ENCODE measurements at regions not wholly inside any gene's neighbourhood (a gene's known extent, or its start where the extent isn't known, plus 50 kb on each side); places are given as distances from the start of the nearest gene placed in this dataset.
"Not testable (repeated sequence)": the region's sequence is repeated elsewhere in the genome, so short reads cannot be mapped to it uniquely, and the experiment has no call there.

DNA sequence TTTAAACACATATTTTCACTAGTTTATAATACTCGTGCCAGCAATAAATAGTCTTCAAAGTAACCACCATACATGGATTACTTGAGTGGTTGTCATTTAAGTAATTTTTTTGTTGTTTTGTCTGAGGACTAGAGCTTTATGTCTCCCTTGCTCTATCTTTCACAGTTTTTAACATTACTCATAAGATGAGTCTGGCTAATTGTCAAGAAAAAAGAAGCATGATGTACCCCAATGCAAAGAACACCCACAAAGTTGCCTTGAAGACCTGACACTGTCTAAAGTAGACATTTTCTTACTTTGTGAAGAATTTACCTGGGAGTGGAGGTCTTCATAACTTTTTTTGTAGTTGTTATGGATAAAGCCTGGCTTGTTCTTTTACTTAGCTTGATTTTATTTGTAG lies 210.4 kb upstream of the BRINP3 start:
- Histone ChIP-seq H3K36me3 (ENCODE audit: control insufficient read depth in 4 of 4, insufficient read depth in 4 of 4, low read length in 3 of 4) (no peaks in the 10 kb centered on the region), H3K4me1 (ENCODE audit: control extremely low read depth in 1 of 4, control insufficient read depth in 4 of 4, insufficient read depth in 4 of 4, low read length in 3 of 4) (no peaks in the 10 kb centered on the region), H3K27ac (ENCODE audit: insufficient read depth in 1 of 2, low read depth in 1 of 2, low read length in 2 of 2, poor library complexity in 1 of 2, severe bottlenecking in 2 of 2) (no peak overlapping the region), H3K9me3 (ENCODE audit: control extremely low read depth in 1 of 5, control insufficient read depth in 4 of 5, insufficient read depth in 2 of 5, low read depth in 1 of 5, low read length in 4 of 5) (no peaks in the 10 kb centered on the region), H3K27me3 (replicated peaks in 2 of 5; ENCODE audit: control insufficient read depth in 4 of 5, insufficient read depth in 5 of 5, low read length in 4 of 5) (no peaks in the 10 kb centered on the region), H3K4me3 (ENCODE audit: control insufficient read depth in 1 of 7, extremely low read depth in 1 of 7, insufficient read depth in 4 of 7, low read depth in 2 of 7, low read length in 6 of 7) (no peak overlapping the region)
- ChIA-PET CTCF (no interaction called here), POLR2A (no interaction called here)
- WGBS (ENCODE audit: insufficient coverage) = no CpG with 5 or more reads among the region's 1 CpG
- no peak for DNase-seq

DNA sequence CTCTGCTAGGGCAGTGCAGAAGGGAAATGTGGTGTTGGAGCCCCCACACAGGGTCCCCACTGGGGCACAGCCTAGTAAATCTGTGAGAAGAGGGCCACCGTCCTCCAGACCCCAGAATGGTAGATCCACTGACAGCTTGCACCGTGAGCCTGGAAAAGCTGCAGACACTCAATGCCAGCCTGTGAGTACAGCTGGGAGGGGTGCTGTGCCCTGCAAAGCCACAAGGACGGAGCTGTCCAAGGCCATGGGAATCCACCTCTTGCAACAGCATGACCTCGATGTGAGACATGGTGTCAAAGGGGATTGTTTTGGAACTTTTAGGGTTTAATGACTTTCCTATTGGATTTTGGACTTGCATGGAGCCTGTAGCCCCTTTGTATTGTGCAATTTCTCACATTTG lies 220.8 kb upstream of the BRINP3 start:
- H3K9me3 ChIP-seq (ENCODE audit: control extremely low read depth in 1 of 5, control insufficient read depth in 4 of 5, insufficient read depth in 2 of 5, low read depth in 1 of 5, low read length in 4 of 5); H3K27me3 ChIP-seq (replicated peaks in 2 of 5; ENCODE audit: control insufficient read depth in 4 of 5, insufficient read depth in 5 of 5, low read length in 4 of 5); CTCF ChIA-PET; H3K27ac ChIP-seq (ENCODE audit: insufficient read depth in 1 of 2, low read depth in 1 of 2, low read length in 2 of 2, poor library complexity in 1 of 2, severe bottlenecking in 2 of 2); DNase-seq; H3K4me1 ChIP-seq (ENCODE audit: control extremely low read depth in 1 of 4, control insufficient read depth in 4 of 4, insufficient read depth in 4 of 4, low read length in 3 of 4); POLR2A ChIA-PET; H3K4me3 ChIP-seq (ENCODE audit: control insufficient read depth in 1 of 7, extremely low read depth in 1 of 7, insufficient read depth in 4 of 7, low read depth in 2 of 7, low read length in 6 of 7); H3K36me3 ChIP-seq (ENCODE audit: control insufficient read depth in 4 of 4, insufficient read depth in 4 of 4, low read length in 3 of 4): not testable (repeated sequence)
- WGBS (ENCODE audit: insufficient coverage) = 100% methylated on average over 3 of the region's 4 CpGs

- no peaks in the 10 kb centered on the region for H3K36me3 ChIP-seq (ENCODE audit: control insufficient read depth in 4 of 4, insufficient read depth in 4 of 4, low read length in 3 of 4)
- ChIA-PET CTCF (no interaction called here), POLR2A (no interaction called here)
- 94% methylated on average over 2 of the region's 3 CpGs for WGBS (ENCODE audit: insufficient coverage)
- H3K27ac ChIP-seq (ENCODE audit: insufficient read depth in 1 of 2, low read depth in 1 of 2, low read length in 2 of 2, poor library complexity in 1 of 2, severe bottlenecking in 2 of 2) = no peak overlapping the region
- H3K4me3 ChIP-seq (ENCODE audit: control insufficient read depth in 1 of 7, extremely low read depth in 1 of 7, insufficient read depth in 4 of 7, low read depth in 2 of 7, low read length in 6 of 7) = no peak overlapping the region
- H3K4me1 ChIP-seq (ENCODE audit: control extremely low read depth in 1 of 4, control insufficient read depth in 4 of 4, insufficient read depth in 4 of 4, low read length in 3 of 4) = no peaks in the 10 kb centered on the region
- no peak for DNase-seq
- no peaks in the 10 kb centered on the region for H3K27me3 ChIP-seq (replicated peaks in 2 of 5; ENCODE audit: control insufficient read depth in 4 of 5, insufficient read depth in 5 of 5, low read length in 4 of 5)
- H3K9me3 ChIP-seq (ENCODE audit: control extremely low read depth in 1 of 5, control insufficient read depth in 4 of 5, insufficient read depth in 2 of 5, low read depth in 1 of 5, low read length in 4 of 5) = no peaks in the 10 kb centered on the region
These were observed 221.5 kb upstream of the BRINP3 start for GRCh38 chr1:190699165-190699564.

- Histone ChIP-seq H3K36me3 (ENCODE audit: control insufficient read depth in 4 of 4, insufficient read depth in 4 of 4, low read length in 3 of 4) (no peaks in the 10 kb centered on the region), H3K4me1 (ENCODE audit: control extremely low read depth in 1 of 4, control insufficient read depth in 4 of 4, insufficient read depth in 4 of 4, low read length in 3 of 4) (no peaks in the 10 kb centered on the region), H3K27me3 (replicated peaks in 2 of 5; ENCODE audit: control insufficient read depth in 4 of 5, insufficient read depth in 5 of 5, low read length in 4 of 5) (no peaks in the 10 kb centered on the region), H3K9me3 (ENCODE audit: control extremely low read depth in 1 of 5, control insufficient read depth in 4 of 5, insufficient read depth in 2 of 5, low read depth in 1 of 5, low read length in 4 of 5) (no peaks in the 10 kb centered on the region), H3K27ac (ENCODE audit: insufficient read depth in 1 of 2, low read depth in 1 of 2, low read length in 2 of 2, poor library complexity in 1 of 2, severe bottlenecking in 2 of 2) (no peak overlapping the region), H3K4me3 (ENCODE audit: control insufficient read depth in 1 of 7, extremely low read depth in 1 of 7, insufficient read depth in 4 of 7, low read depth in 2 of 7, low read length in 6 of 7) (no peak overlapping the region)
- CTCF ChIA-PET = interaction anchor here (0.7 kb wide), 1 partner anchor 20 kb away, joined by 3 read pairs; no protein-coding TSS in a partner anchor
- no peak for DNase-seq
- POLR2A ChIA-PET = no interaction called here
- 100% methylated on average over 1 of the region's 4 CpGs for WGBS (ENCODE audit: insufficient coverage)
These were observed 230.9 kb upstream of the BRINP3 start for GRCh38 chr1:190708418-190709057.

GRCh38 chr1:190711069-190711468 lies 233.4 kb upstream of the BRINP3 start:
- Histone ChIP-seq H3K36me3 (ENCODE audit: control insufficient read depth in 4 of 4, insufficient read depth in 4 of 4, low read length in 3 of 4) (no peaks in the 10 kb centered on the region), H3K27ac (ENCODE audit: insufficient read depth in 1 of 2, low read depth in 1 of 2, low read length in 2 of 2, poor library complexity in 1 of 2, severe bottlenecking in 2 of 2) (no peak overlapping the region), H3K9me3 (ENCODE audit: control extremely low read depth in 1 of 5, control insufficient read depth in 4 of 5, insufficient read depth in 2 of 5, low read depth in 1 of 5, low read length in 4 of 5) (peaks cover 0 to 1% (median 0%) of the 10 kb centered on the region in 5 experiments), H3K4me3 (ENCODE audit: control insufficient read depth in 1 of 7, extremely low read depth in 1 of 7, insufficient read depth in 4 of 7, low read depth in 2 of 7, low read length in 6 of 7) (no peak overlapping the region), H3K27me3 (replicated peaks in 2 of 5; ENCODE audit: control insufficient read depth in 4 of 5, insufficient read depth in 5 of 5, low read length in 4 of 5) (no peaks in the 10 kb centered on the region), H3K4me1 (ENCODE audit: control extremely low read depth in 1 of 4, control insufficient read depth in 4 of 4, insufficient read depth in 4 of 4, low read length in 3 of 4) (no peaks in the 10 kb centered on the region)
- DNase-seq = no peak
- ChIA-PET POLR2A (no interaction called here), CTCF (no interaction called here)

DNA sequence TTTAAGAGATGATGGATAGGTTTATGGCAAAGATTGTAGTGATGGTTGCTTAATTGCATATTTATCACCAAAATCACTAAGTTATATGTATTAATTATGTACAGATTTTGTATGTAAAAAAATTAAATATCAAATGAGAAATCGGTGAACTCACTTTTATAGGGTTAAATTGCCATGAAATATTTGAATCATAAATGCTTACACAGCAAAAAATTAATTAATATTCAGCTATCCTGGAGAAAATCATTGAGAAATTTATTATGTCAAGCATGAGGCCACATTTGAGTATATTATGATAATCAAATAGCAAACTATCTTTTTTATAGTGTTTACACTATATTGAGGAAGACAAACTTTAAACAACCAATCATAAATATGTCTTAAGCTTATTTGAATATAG lies 239.4 kb upstream of the BRINP3 start:
- DNase-seq = no peak
- H3K4me1 ChIP-seq (ENCODE audit: control extremely low read depth in 1 of 4, control insufficient read depth in 4 of 4, insufficient read depth in 4 of 4, low read length in 3 of 4) = no peaks in the 10 kb centered on the region
- ChIA-PET POLR2A (no interaction called here), CTCF (no interaction called here)
- H3K27ac ChIP-seq (ENCODE audit: insufficient read depth in 1 of 2, low read depth in 1 of 2, low read length in 2 of 2, poor library complexity in 1 of 2, severe bottlenecking in 2 of 2) = no peak overlapping the region
- no peaks in the 10 kb centered on the region for H3K27me3 ChIP-seq (replicated peaks in 2 of 5; ENCODE audit: control insufficient read depth in 4 of 5, insufficient read depth in 5 of 5, low read length in 4 of 5)
- WGBS (ENCODE audit: insufficient coverage) = no CpG with 5 or more reads among the region's 1 CpG
- no peak overlapping the region for H3K4me3 ChIP-seq (ENCODE audit: control insufficient read depth in 1 of 7, extremely low read depth in 1 of 7, insufficient read depth in 4 of 7, low read depth in 2 of 7, low read length in 6 of 7)
- H3K36me3 ChIP-seq (ENCODE audit: control insufficient read depth in 4 of 4, insufficient read depth in 4 of 4, low read length in 3 of 4) = no peaks in the 10 kb centered on the region
- H3K9me3 ChIP-seq (ENCODE audit: control extremely low read depth in 1 of 5, control insufficient read depth in 4 of 5, insufficient read depth in 2 of 5, low read depth in 1 of 5, low read length in 4 of 5) = peaks cover 0 to 1% (median 0%) of the 10 kb centered on the region in 5 experiments

DNA sequence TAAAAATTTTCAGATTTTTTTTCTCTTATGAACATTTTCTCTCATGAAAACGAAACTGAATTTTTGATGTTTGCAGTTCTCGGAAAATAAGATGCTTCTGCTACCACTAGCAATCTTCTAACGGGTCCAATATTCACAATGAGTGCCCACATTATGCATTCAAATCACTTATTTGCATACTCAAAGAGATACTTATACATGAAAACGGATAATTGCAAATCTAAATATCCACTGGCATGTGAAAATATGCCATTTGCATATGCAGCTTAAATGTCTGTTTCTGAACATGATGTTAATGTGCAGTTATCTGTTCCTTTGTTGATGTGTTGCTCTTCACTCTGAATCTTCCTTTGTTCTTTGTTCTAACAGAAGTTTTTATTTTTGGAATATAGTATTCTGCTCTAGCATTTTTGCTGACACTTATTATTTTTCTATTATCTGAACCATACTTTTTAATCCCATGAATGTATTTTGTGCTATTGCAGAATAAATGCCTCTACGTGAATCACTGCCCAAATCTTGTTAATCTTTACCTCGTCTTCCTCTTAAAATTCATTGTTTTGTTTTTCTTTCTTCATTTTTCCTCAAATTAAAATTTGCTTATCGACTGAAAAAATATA lies 259.4 kb upstream of the BRINP3 start:
- Histone ChIP-seq H3K4me3 (ENCODE audit: control insufficient read depth in 1 of 7, extremely low read depth in 1 of 7, insufficient read depth in 4 of 7, low read depth in 2 of 7, low read length in 6 of 7) (no peak overlapping the region), H3K4me1 (ENCODE audit: control extremely low read depth in 1 of 4, control insufficient read depth in 4 of 4, insufficient read depth in 4 of 4, low read length in 3 of 4) (no peaks in the 10 kb centered on the region), H3K9me3 (ENCODE audit: control extremely low read depth in 1 of 5, control insufficient read depth in 4 of 5, insufficient read depth in 2 of 5, low read depth in 1 of 5, low read length in 4 of 5) (no peaks in the 10 kb centered on the region), H3K27ac (ENCODE audit: insufficient read depth in 1 of 2, low read depth in 1 of 2, low read length in 2 of 2, poor library complexity in 1 of 2, severe bottlenecking in 2 of 2) (no peak overlapping the region), H3K27me3 (replicated peaks in 2 of 5; ENCODE audit: control insufficient read depth in 4 of 5, insufficient read depth in 5 of 5, low read length in 4 of 5) (no peaks in the 10 kb centered on the region), H3K36me3 (ENCODE audit: control insufficient read depth in 4 of 4, insufficient read depth in 4 of 4, low read length in 3 of 4) (no peaks in the 10 kb centered on the region)
- DNase-seq = no peak
- POLR2A ChIA-PET = no interaction called here
- CTCF ChIA-PET = no interaction called here
- 100% methylated on average over 4 of the region's 7 CpGs for WGBS (ENCODE audit: insufficient coverage)
